GM12878 (cell line): ENCODE measurements at regions not wholly inside any gene's neighbourhood (a gene's known extent, or its start where the extent isn't known, plus 50 kb on each side); places are given as distances from the start of the nearest gene placed in this dataset.

ENCODE experiments used
- ATAC-seq: fragments of 200-7000 bp; cut with Tn5 transposase; 3 replicates; pipeline ENCODE4 v1.9.1; 2020; ENCODE audit warnings: mild to moderate bottlenecking, moderate library complexity
- BruUV-seq: library from RNA; stranded (reverse); fragments of 400-500 nt; replicated peaks from 2 replicates; lab custom pipeline; 2021; lab: Mats Ljungman, UMichigan
- CTCF ChIA-PET: fragments of 300-600 bp; sonication (Branson Sonifier 250); formaldehyde crosslinking; extraction: SDS; loops from one replicate; lab custom pipeline; 2021; ENCODE audit warnings: inconsistent platforms; lab: Yijun Ruan, JAX
- POLR2A ChIA-PET: fragments of 350-600 bp; formaldehyde crosslinking; extraction: SDS; loops from one replicate; lab custom pipeline; 2021; ENCODE audit warnings: inconsistent platforms; lab: Charles Lee
- RAD21 ChIA-PET: fragments of 300-600 bp; sonication (Branson Sonifier 250); formaldehyde crosslinking; loops from one replicate; lab custom pipeline; 2023; ENCODE audit warnings: antibody characterized with exemption; ENCODE audit not compliant: unreplicated experiment; lab: Charles Lee
- SMC1A ChIA-PET: fragments of 300-600 bp; sonication (Branson Sonifier 250); formaldehyde crosslinking; loops from one replicate; lab custom pipeline; 2023; ENCODE audit not compliant: unreplicated experiment, uncharacterized antibody; lab: Charles Lee
- DNase-seq: peaks from one replicate; pipeline ENCODE4 v3.0.0-alpha.2; 2011; ENCODE audit warnings: low read depth, low spot score
- FAIRE-seq: peaks from 3 replicates; lab custom pipeline; 2011; peaks lifted over from hg19 to GRCh38; lab: Jason Lieb, UNC
- H2AFZ ChIP-seq: 2 replicates; pipeline ENCODE4 v1.6.0; 2011; ENCODE audit warnings: low read depth, low read length, control low read depth; ENCODE audit not compliant: control insufficient read depth
- H3K27ac ChIP-seq: 2 replicates; pipeline ENCODE4 v1.5.1; 2011; ENCODE audit warnings: control low read depth; ENCODE audit not compliant: control insufficient read depth, insufficient read depth
- H3K27me3 ChIP-seq, 2 experiments: replicated peaks in 1 of 2; 2 replicates each; pipeline versions ENCODE4 v1.6.0 to v1.6.1; 2011; ENCODE audit warnings: low read length in 1 of 2; ENCODE audit not compliant: control insufficient read depth in 2 of 2, insufficient read depth in 2 of 2
- H3K36me3 ChIP-seq, 2 experiments: 2 replicates each; pipeline ENCODE4 v1.5.1; 2011; ENCODE audit warnings: low read length in 1 of 2; ENCODE audit not compliant: control insufficient read depth in 2 of 2, insufficient read depth in 2 of 2
- H3K4me1 ChIP-seq: 2 replicates; pipeline ENCODE4 v1.6.1; 2011; ENCODE audit warnings: mild to moderate bottlenecking, low read length, moderate library complexity, mixed read lengths; ENCODE audit not compliant: control insufficient read depth, insufficient read depth
- H3K4me2 ChIP-seq: 2 replicates; pipeline ENCODE4 v1.6.0; 2011; ENCODE audit warnings: control low read depth; ENCODE audit not compliant: control insufficient read depth, insufficient read depth
- H3K4me3 ChIP-seq: fragments of 200-600 bp; sonication (generic); 2 replicates; pipeline ENCODE4 v1.5.1; 2016
- H3K79me2 ChIP-seq: 2 replicates; pipeline ENCODE4 v1.6.0; 2011; ENCODE audit warnings: low read length; ENCODE audit not compliant: control insufficient read depth, insufficient read depth
- H3K9ac ChIP-seq: 2 replicates; pipeline ENCODE4 v1.8.0; 2011; ENCODE audit warnings: low read length, control low read depth, mixed read lengths; ENCODE audit not compliant: control insufficient read depth, insufficient read depth
- H3K9me3 ChIP-seq: replicated peaks from 3 replicates; pipeline ENCODE4 v1.5.1; 2011; ENCODE audit warnings: mild to moderate bottlenecking, low read length; ENCODE audit not compliant: control insufficient read depth, insufficient read depth
- H4K20me1 ChIP-seq: 2 replicates; pipeline ENCODE4 v1.6.0; 2011; ENCODE audit not compliant: control insufficient read depth, insufficient read depth
- BCL11A ChIP-seq: IDR thresholded peaks from 2 replicates; pipeline ENCODE4 v1.6.1; 2011; ENCODE audit warnings: low read depth, low read length
- CHD2 ChIP-seq: IDR thresholded peaks from 2 replicates; pipeline ENCODE4 v1.6.1; 2011; ENCODE audit warnings: low read depth, low read length, improper control_type of control experiment, borderline replicate concordance
- E2F8 ChIP-seq: fragments of 450-650 bp; IDR thresholded peaks from 2 replicates; pipeline ENCODE4 v1.6.1; 2018; ENCODE audit warnings: mild to moderate bottlenecking, low read depth, moderate library complexity; ENCODE audit not compliant: partially characterized antibody
- EED ChIP-seq: sonication (generic); IDR thresholded peaks from 2 replicates; pipeline ENCODE4 v1.6.1; 2016; ENCODE audit warnings: antibody characterized with exemption, low read depth
- KDM1A ChIP-seq: fragments of 200-600 bp; sonication (generic); IDR thresholded peaks from 2 replicates; pipeline ENCODE4 v1.6.1; 2016; ENCODE audit warnings: borderline replicate concordance
- MTA2 ChIP-seq: fragments of 450-650 bp; IDR thresholded peaks from 2 replicates; pipeline ENCODE4 v1.6.1; 2016; ENCODE audit warnings: low read depth, mild to moderate bottlenecking, moderate library complexity
- NFIC ChIP-seq: IDR thresholded peaks from 2 replicates; pipeline ENCODE4 v1.6.1; 2012; ENCODE audit warnings: low read depth, mild to moderate bottlenecking, inconsistent platforms, low read length, moderate library complexity
- RAD51 ChIP-seq: fragments of 450-650 bp; IDR thresholded peaks from 2 replicates; pipeline ENCODE4 v1.6.1; 2016; ENCODE audit warnings: moderate library complexity, mild to moderate bottlenecking, inconsistent platforms
- RELB ChIP-seq: fragments of 450-650 bp; IDR thresholded peaks from 2 replicates; pipeline ENCODE4 v1.6.1; 2017; ENCODE audit warnings: low read depth, mild to moderate bottlenecking, moderate library complexity
- RUNX3 ChIP-seq: IDR thresholded peaks from 2 replicates; pipeline ENCODE4 v1.6.1; 2012; ENCODE audit warnings: low read length, inconsistent platforms
- SMAD1 ChIP-seq: fragments of 450-650 bp; IDR thresholded peaks from 2 replicates; pipeline ENCODE4 v1.6.1; 2018; ENCODE audit warnings: mild to moderate bottlenecking, low read depth; ENCODE audit not compliant: partially characterized antibody
- SMAD5 ChIP-seq: IDR thresholded peaks from 2 replicates; pipeline ENCODE4 v1.6.1; 2016; ENCODE audit warnings: antibody characterized with exemption, low read depth
- SPI1 ChIP-seq: IDR thresholded peaks from 2 replicates; pipeline ENCODE4 v1.6.1; 2011; ENCODE audit warnings: low read depth, mild to moderate bottlenecking, low read length, moderate library complexity, borderline replicate concordance; ENCODE audit not compliant: insufficient read depth
- USF1 ChIP-seq: IDR thresholded peaks from 2 replicates; pipeline ENCODE4 v1.6.1; 2011; ENCODE audit warnings: borderline replicate concordance, low read depth, mild to moderate bottlenecking, moderate library complexity, mixed read lengths, low read length; ENCODE audit not compliant: insufficient read depth; ENCODE audit errors: extremely low read length
- ZBTB11 ChIP-seq: fragments of 450-650 bp; formaldehyde crosslinking; IDR thresholded peaks from 2 replicates; pipeline ENCODE4 v1.5.0; 2022; ENCODE audit warnings: mild to moderate bottlenecking, missing genetic modification characterization
- WGBS: methylation state at CpG from one replicate; pipeline ENCODE4 v1.1.6; 2016; ENCODE audit warnings: low lambda C conversion rate; ENCODE audit not compliant: insufficient replicate concordance, insufficient coverage; ENCODE audit errors: missing lambda C conversion rate; 5-methylcytosine and 5-hydroxymethylcytosine counted together
- in situ Hi-C: fragments of 300-500 bp; cut with MboI; formaldehyde crosslinking; loops from 9 replicates; pipeline ENCODE4 v1.14.3; 2018; ENCODE audit warnings: mixed read lengths
- intact Hi-C: fragments of 100-400 bp; cut with micrococcal nuclease; formaldehyde crosslinking; loops from one replicate; pipeline ENCODE4 v1.14.2; 2022; ENCODE audit not compliant: unreplicated experiment

- TF ChIP-seq ZBTB11 (CRISPR knock-in tag) = no peak
- TF ChIP-seq CHD2 = no peak
- no peak for TF ChIP-seq RELB
- no peak for TF ChIP-seq SMAD1
- TF ChIP-seq, all 136 proteins: peak for 0
Observed at GRCh38 chr13:47519626-47520025, 481.4 kb downstream of the SUCLA2 start (continued).

DNA sequence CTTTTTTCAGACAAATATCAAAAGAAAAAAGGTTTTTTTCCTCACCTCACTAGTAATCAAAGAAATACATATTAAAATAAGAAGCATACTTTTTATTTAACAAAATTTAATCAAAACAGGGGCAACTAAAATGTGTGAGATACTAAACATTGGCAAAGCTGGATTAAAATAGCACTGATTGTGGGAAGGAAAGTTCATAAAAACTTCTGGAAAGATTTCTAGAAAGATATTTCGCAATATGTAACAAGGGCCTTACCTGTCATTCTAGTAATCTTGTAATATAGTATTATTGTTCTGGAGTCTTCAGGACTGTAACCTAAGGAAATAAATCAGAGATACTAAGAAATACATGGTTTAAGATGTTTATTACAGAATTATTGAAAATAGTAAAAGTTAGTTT, 482.5 kb downstream of the SUCLA2 start:
- Histone ChIP-seq H2AFZ (no peak overlapping the region), H3K36me3 (no peaks in the 10 kb centered on the region), H3K4me3 (no peak overlapping the region), H4K20me1 (no peaks in the 10 kb centered on the region), H3K79me2 (no peaks in the 10 kb centered on the region), H3K9me3 (no peaks in the 10 kb centered on the region; the same call in 2 of the 3 replicates), H3K4me2 (no peak overlapping the region), H3K27me3 (no peaks in the 10 kb centered on the region), H3K4me1 (no peaks in the 10 kb centered on the region), H3K9ac (no peak overlapping the region), H3K27ac (no peak overlapping the region)
- FAIRE-seq = no peak
- POLR2A ChIA-PET = no interaction called here
- in situ Hi-C loops = no loop called here
- intact Hi-C loops = no loop called here
- SMC1A ChIA-PET = no interaction called here
- no peak for DNase-seq
- ATAC-seq = no peak
- WGBS = 0% methylated on average over 1 of the region's 1 CpG
- BruUV-seq = no TSS peak
- RAD21 ChIA-PET = no interaction called here
- CTCF ChIA-PET = no interaction called here
- no peak for TF ChIP-seq SMAD5
- TF ChIP-seq NFIC = no peak
- no peak for TF ChIP-seq EED
- TF ChIP-seq RAD51 = no peak
- TF ChIP-seq KDM1A = no peak
- TF ChIP-seq USF1 = no peak
- no peak for TF ChIP-seq E2F8
- TF ChIP-seq SPI1 = no peak
- no peak for TF ChIP-seq MTA2
- no peak for TF ChIP-seq RUNX3
- TF ChIP-seq BCL11A = no peak
